Common myeloid progenitor, CD34-positive (primary cell): ENCODE measurements at regions not wholly inside any gene's neighbourhood (a gene's known extent, or its start where the extent isn't known, plus 50 kb on each side); places are given as distances from the start of the nearest gene placed in this dataset.
A peak's percentile ranks its signal among the peaks of the same experiment; 100 is the strongest.

ENCODE experiments used
- CTCF ChIA-PET: fragments of 350-600 bp; sonication (Branson Sonifier 250); formaldehyde crosslinking; loops from one replicate; lab custom pipeline; 2021; ENCODE audit warnings: antibody characterized with exemption; lab: Charles Lee
- POLR2A ChIA-PET: fragments of 350-600 bp; sonication (Branson Sonifier 250); formaldehyde crosslinking; loops from one replicate; lab custom pipeline; 2021; ENCODE audit warnings: antibody characterized with exemption; lab: Charles Lee
- DNase-seq, 3 donors: peaks; one replicate each; pipeline versions ENCODE4 v3.0.0 to v3.0.0-alpha.2; 2013
- H3K27ac ChIP-seq, 2 experiments: 1 replicate in 1 of 2; 2 replicates in 1 of 2; pipeline ENCODE4 v1.7.0; 2013; ENCODE audit warnings: inconsistent platforms in 2 of 2, low read length in 2 of 2, mild to moderate bottlenecking in 2 of 2, low read depth in 1 of 2, moderate library complexity in 1 of 2; ENCODE audit not compliant: severe bottlenecking in 2 of 2, insufficient read depth in 1 of 2, poor library complexity in 1 of 2
- H3K27me3 ChIP-seq, 5 experiments: replicated peaks in 2 of 5; 1 replicate in 3 of 5; 2 replicates in 2 of 5; pipeline versions ENCODE4 v1.6.1 to v1.7.0; 2013; ENCODE audit warnings: low read length in 4 of 5, mild to moderate bottlenecking in 2 of 5, moderate library complexity in 2 of 5, inconsistent platforms in 1 of 5; ENCODE audit not compliant: insufficient read depth in 5 of 5, control insufficient read depth in 4 of 5
- H3K36me3 ChIP-seq, 4 experiments: 1 replicate in 2 of 4; 2 replicates in 2 of 4; pipeline versions ENCODE4 v1.6.1 to v1.7.0; 2013; ENCODE audit warnings: low read length in 3 of 4, control low read depth in 1 of 4, mild to moderate bottlenecking in 1 of 4; ENCODE audit not compliant: control insufficient read depth in 4 of 4, insufficient read depth in 4 of 4
- H3K4me1 ChIP-seq, 4 experiments: 1 replicate in 3 of 4; 2 replicates in 1 of 4; pipeline versions ENCODE4 v1.6.1 to v1.7.1; 2013; ENCODE audit warnings: low read length in 3 of 4, mild to moderate bottlenecking in 3 of 4, control low read depth in 1 of 4, inconsistent platforms in 1 of 4, moderate library complexity in 1 of 4; ENCODE audit not compliant: control insufficient read depth in 4 of 4, insufficient read depth in 4 of 4; ENCODE audit errors: control extremely low read depth in 1 of 4
- H3K4me3 ChIP-seq, 7 experiments: 1 replicate in 4 of 7; 2 replicates in 3 of 7; pipeline versions ENCODE4 v1.5.1 to v1.7.0; 2013; ENCODE audit warnings: mild to moderate bottlenecking in 7 of 7, low read length in 6 of 7, moderate library complexity in 6 of 7, inconsistent platforms in 2 of 7, low read depth in 2 of 7, control low read depth in 1 of 7; ENCODE audit not compliant: insufficient read depth in 4 of 7, control insufficient read depth in 1 of 7; ENCODE audit errors: extremely low read depth in 1 of 7
- H3K9me3 ChIP-seq, 5 experiments: 1 replicate in 4 of 5; 2 replicates in 1 of 5; pipeline versions ENCODE4 v1.6.1 to v1.7.1; 2013; ENCODE audit warnings: low read length in 4 of 5, mild to moderate bottlenecking in 2 of 5, inconsistent platforms in 1 of 5, low read depth in 1 of 5, moderate library complexity in 1 of 5; ENCODE audit not compliant: control insufficient read depth in 4 of 5, insufficient read depth in 2 of 5; ENCODE audit errors: control extremely low read depth in 1 of 5
- WGBS: methylation state at CpG from one replicate; pipeline ENCODE4 v1.1.5; 2013; ENCODE audit not compliant: insufficient coverage; 5-methylcytosine and 5-hydroxymethylcytosine counted together

- 6% methylated on average over 2 of the region's 3 CpGs for WGBS
- ChIA-PET CTCF (no interaction called here), POLR2A (no interaction called here)
- Histone ChIP-seq H3K9me3 (peaks cover 0 to 1% (median 0%) of the 10 kb centered on the region in 5 experiments), H3K27ac (no peak overlapping the region), H3K4me1 (no peaks in the 10 kb centered on the region), H3K27me3 (no peaks in the 10 kb centered on the region), H3K4me3 (no peak overlapping the region), H3K36me3 (no peaks in the 10 kb centered on the region)
- DNase-seq: peak; percentile 7 to 39 (median 35)
Observed at GRCh38 chr7:9498303-9498702, 1064.9 kb downstream of the NXPH1 start.

GRCh38 chr7:9502269-9502668 is 1068.9 kb downstream of the NXPH1 start:
- no peaks in the 10 kb centered on the region for H3K27me3 ChIP-seq
- no CpG with 5 or more reads among the region's 1 CpG for WGBS
- CTCF ChIA-PET: no interaction called here
- H3K4me3 ChIP-seq: no peak overlapping the region
- no peaks in the 10 kb centered on the region for H3K9me3 ChIP-seq
- H3K4me1 ChIP-seq: no peaks in the 10 kb centered on the region
- POLR2A ChIA-PET: no interaction called here
- H3K27ac ChIP-seq: no peak overlapping the region
- no peak for DNase-seq
- no peaks in the 10 kb centered on the region for H3K36me3 ChIP-seq

GRCh38 chr7:9504678-9505077 is 1071.3 kb downstream of the NXPH1 start:
- Histone ChIP-seq H3K4me1 (no peaks in the 10 kb centered on the region), H3K36me3 (no peaks in the 10 kb centered on the region), H3K4me3 (no peak overlapping the region), H3K9me3 (no peaks in the 10 kb centered on the region), H3K27ac (no peak overlapping the region), H3K27me3 (no peaks in the 10 kb centered on the region)
- CTCF ChIA-PET: no interaction called here
- no peak for DNase-seq
- WGBS: no CpG with 5 or more reads among the region's 2 CpGs
- POLR2A ChIA-PET: no interaction called here

GRCh38 chr7:9505516-9505915 is 1072.1 kb downstream of the NXPH1 start:
- Histone ChIP-seq H3K9me3 (no peaks in the 10 kb centered on the region), H3K27me3 (no peaks in the 10 kb centered on the region), H3K27ac (no peak overlapping the region), H3K4me1 (no peaks in the 10 kb centered on the region), H3K36me3 (no peaks in the 10 kb centered on the region), H3K4me3 (no peak overlapping the region)
- no CpG with 5 or more reads among the region's 2 CpGs for WGBS
- ChIA-PET CTCF (no interaction called here), POLR2A (no interaction called here)
- no peak for DNase-seq

- Histone ChIP-seq H3K27ac (no peak overlapping the region), H3K4me3 (no peak overlapping the region), H3K27me3 (no peaks in the 10 kb centered on the region), H3K4me1 (no peaks in the 10 kb centered on the region), H3K9me3 (no peaks in the 10 kb centered on the region), H3K36me3 (no peaks in the 10 kb centered on the region)
- ChIA-PET CTCF (no interaction called here), POLR2A (no interaction called here)
- WGBS: 73% methylated on average over 1 of the region's 3 CpGs
- DNase-seq: no peak
Observed at GRCh38 chr7:9507290-9507689, 1073.9 kb downstream of the NXPH1 start.

- H3K4me3 ChIP-seq: no peak overlapping the region
- no peak overlapping the region for H3K27ac ChIP-seq
- no peaks in the 10 kb centered on the region for H3K4me1 ChIP-seq
- 100% methylated on average over 2 of the region's 4 CpGs for WGBS
- no peak for DNase-seq
- H3K36me3 ChIP-seq: no peaks in the 10 kb centered on the region
- CTCF ChIA-PET: no interaction called here
- H3K9me3 ChIP-seq: no peaks in the 10 kb centered on the region
- POLR2A ChIA-PET: no interaction called here
- H3K27me3 ChIP-seq: no peaks in the 10 kb centered on the region
Observed at GRCh38 chr7:9516662-9517061, 1083.3 kb downstream of the NXPH1 start.

GRCh38 chr7:9523579-9523978 is 1090.2 kb downstream of the NXPH1 start:
- POLR2A ChIA-PET: no interaction called here
- Histone ChIP-seq H3K36me3 (no peaks in the 10 kb centered on the region), H3K4me3 (no peak overlapping the region), H3K27me3 (no peaks in the 10 kb centered on the region), H3K9me3 (no peaks in the 10 kb centered on the region), H3K27ac (no peak overlapping the region), H3K4me1 (no peaks in the 10 kb centered on the region)
- CTCF ChIA-PET: no interaction called here
- no peak for DNase-seq
- WGBS: 100% methylated on average over 2 of the region's 2 CpGs
